Endothelial cell of umbilical vein (primary cell): ENCODE measurements at regions not wholly inside any gene's neighbourhood (a gene's known extent, or its start where the extent isn't known, plus 50 kb on each side); places are given as distances from the start of the nearest gene placed in this dataset.

Experiments
- BruUV-seq: library from RNA; stranded (reverse); fragments of 400-500 nt; replicated peaks from 2 replicates; lab custom pipeline; 2021; lab: Mats Ljungman, UMichigan
- CTCF ChIA-PET: fragments of 300-600, 350-600 bp; sonication (Branson Sonifier 250); formaldehyde crosslinking; loops from one replicate; lab custom pipeline; 2021; ENCODE audit warnings: antibody characterized with exemption, inconsistent platforms; lab: Charles Lee
- POLR2A ChIA-PET: fragments of 300-600, 350-600 bp; sonication (Branson Sonifier 250); formaldehyde crosslinking; loops from one replicate; lab custom pipeline; 2021; ENCODE audit warnings: antibody characterized with exemption, inconsistent platforms; lab: Charles Lee
- DNase-seq: peaks from one replicate; pipeline ENCODE4 v3.0.0-alpha.2; 2011; ENCODE audit warnings: low read depth, low spot score
- FAIRE-seq: peaks from 2 replicates; lab custom pipeline; 2011; peaks lifted over from hg19 to GRCh38; lab: Jason Lieb, UNC
- H2AFZ ChIP-seq: 2 replicates; pipeline ENCODE4 v1.6.0; 2012; ENCODE audit warnings: low read depth, low read length, control low read depth, inconsistent platforms
- H3K27ac ChIP-seq: 2 replicates; pipeline ENCODE4 v1.5.1; 2011; ENCODE audit warnings: low read depth, mild to moderate bottlenecking, control low read depth, low read length, moderate library complexity; ENCODE audit not compliant: insufficient read depth
- H3K27me3 ChIP-seq, 2 experiments: 2 replicates each; pipeline versions ENCODE4 v1.6.0 to v1.6.1; 2011; ENCODE audit warnings: low read length in 2 of 2, mixed read lengths in 1 of 2; ENCODE audit not compliant: control insufficient read depth in 2 of 2, insufficient read depth in 2 of 2
- H3K36me3 ChIP-seq, 2 experiments: 2 replicates in 1 of 2; 3 replicates in 1 of 2; pipeline ENCODE4 v1.5.1; 2011; ENCODE audit warnings: low read length in 2 of 2, mild to moderate bottlenecking in 1 of 2, moderate library complexity in 1 of 2; ENCODE audit not compliant: control insufficient read depth in 2 of 2, insufficient read depth in 2 of 2; ENCODE audit errors: extremely low read depth in 1 of 2
- H3K4me1 ChIP-seq: 3 replicates; pipeline ENCODE4 v1.5.1; 2011; ENCODE audit warnings: mild to moderate bottlenecking, low read length; ENCODE audit not compliant: control insufficient read depth, insufficient read depth; ENCODE audit errors: extremely low read depth
- H3K4me2 ChIP-seq: 2 replicates; pipeline ENCODE4 v1.6.1; 2011; ENCODE audit warnings: low read length, control low read depth, mixed read lengths; ENCODE audit not compliant: insufficient read depth
- H3K4me3 ChIP-seq, 3 experiments: fragments of 200-600 bp in 1 of 3; sonication (generic), shearing (Covaris generic) in 1 of 3; replicated peaks in 1 of 3; 2 replicates each; pipeline ENCODE4 v1.5.1; 2011 to 2016; ENCODE audit warnings: control low read depth in 3 of 3, low read length in 3 of 3, mild to moderate bottlenecking in 2 of 3, inconsistent platforms in 1 of 3, low read depth in 1 of 3, moderate library complexity in 1 of 3; ENCODE audit not compliant: insufficient read depth in 1 of 3
- H3K79me2 ChIP-seq: 2 replicates; pipeline ENCODE4 v1.6.0; 2012; ENCODE audit warnings: low read length, inconsistent platforms; ENCODE audit not compliant: control insufficient read depth, insufficient read depth
- H3K9ac ChIP-seq: replicated peaks from 2 replicates; pipeline ENCODE3; 2011; ENCODE audit warnings: low read length, control low read depth; ENCODE audit not compliant: insufficient read depth; ENCODE audit errors: extremely low read depth
- H3K9me1 ChIP-seq: replicated peaks from 3 replicates; pipeline ENCODE4 v1.6.0; 2011; ENCODE audit warnings: mild to moderate bottlenecking, low read length; ENCODE audit not compliant: control insufficient read depth, insufficient read depth; ENCODE audit errors: extremely low read depth
- H3K9me3 ChIP-seq: replicated peaks from 2 replicates; pipeline ENCODE4 v1.5.1; 2012; ENCODE audit warnings: low read length, inconsistent platforms; ENCODE audit not compliant: control insufficient read depth, insufficient read depth
- H4K20me1 ChIP-seq: replicated peaks from 2 replicates; pipeline ENCODE3; 2011; ENCODE audit warnings: mild to moderate bottlenecking, low read length; ENCODE audit not compliant: control insufficient read depth, insufficient read depth; ENCODE audit errors: extremely low read depth
- EZH2 ChIP-seq: IDR thresholded peaks from 2 replicates; pipeline ENCODE4 v1.6.1; 2012; ENCODE audit warnings: borderline replicate concordance, low read depth, mild to moderate bottlenecking, moderate library complexity, low read length, inconsistent platforms; ENCODE audit not compliant: severe bottlenecking
- FOS ChIP-seq: IDR thresholded peaks from 2 replicates; pipeline ENCODE4 v1.6.1; 2011; ENCODE audit warnings: mild to moderate bottlenecking, low read length, moderate library complexity, borderline replicate concordance; ENCODE audit not compliant: insufficient read depth
- GATA2 ChIP-seq: IDR thresholded peaks from 2 replicates; pipeline ENCODE4 v1.7.0; 2011; ENCODE audit warnings: low read depth, mild to moderate bottlenecking, moderate library complexity, mixed read lengths, low read length; ENCODE audit not compliant: insufficient read length, insufficient read depth
- JUN ChIP-seq: IDR thresholded peaks from 2 replicates; pipeline ENCODE4 v1.6.1; 2011; ENCODE audit warnings: borderline replicate concordance, low read depth; ENCODE audit not compliant: insufficient read length, insufficient read depth
- MYC ChIP-seq: IDR thresholded peaks from one replicate; pipeline ENCODE4 v1.6.1; 2011; ENCODE audit warnings: mild to moderate bottlenecking, low read depth, low read length
- POLR2A ChIP-seq: IDR thresholded peaks from 2 replicates; pipeline ENCODE4 v1.6.1; 2012; ENCODE audit warnings: low read depth, mild to moderate bottlenecking, control low read depth, low read length
- POLR2AphosphoS5 ChIP-seq: IDR thresholded peaks from 2 replicates; pipeline ENCODE4 v1.6.1; 2012; ENCODE audit warnings: low read depth, mild to moderate bottlenecking, control low read depth, low read length, moderate library complexity; ENCODE audit not compliant: insufficient read depth
- dilution Hi-C: fragments of 300-500 bp; cut with MboI; formaldehyde crosslinking; loops from one replicate; pipeline ENCODE4 v1.15.0; 2019; ENCODE audit warnings: low sequenced_read_pairs; ENCODE audit not compliant: extremely low pct_ligation_motif_present
- intact Hi-C: fragments of 100-400 bp; cut with micrococcal nuclease; formaldehyde crosslinking; loops from one replicate; pipeline ENCODE4 v1.10.0; 2022
- TF ChIP-seq, protein P1 (sequence below): IDR thresholded peaks from 2 replicates; pipeline ENCODE4 v1.6.1; 2011; ENCODE audit not compliant: insufficient read depth, insufficient read length
- TF ChIP-seq, protein P2 (sequence below), 2 donors: IDR thresholded peaks; 1 replicate in 1 of 2; 2 replicates in 1 of 2; pipeline ENCODE4 v1.5.1; 2011; ENCODE audit warnings: low read length in 2 of 2, mild to moderate bottlenecking in 2 of 2, moderate library complexity in 2 of 2, control low read depth in 1 of 2, inconsistent platforms in 1 of 2, low read depth in 1 of 2; ENCODE audit not compliant: insufficient read depth in 1 of 2; ENCODE audit errors: extremely low read depth in 1 of 2

DNA sequence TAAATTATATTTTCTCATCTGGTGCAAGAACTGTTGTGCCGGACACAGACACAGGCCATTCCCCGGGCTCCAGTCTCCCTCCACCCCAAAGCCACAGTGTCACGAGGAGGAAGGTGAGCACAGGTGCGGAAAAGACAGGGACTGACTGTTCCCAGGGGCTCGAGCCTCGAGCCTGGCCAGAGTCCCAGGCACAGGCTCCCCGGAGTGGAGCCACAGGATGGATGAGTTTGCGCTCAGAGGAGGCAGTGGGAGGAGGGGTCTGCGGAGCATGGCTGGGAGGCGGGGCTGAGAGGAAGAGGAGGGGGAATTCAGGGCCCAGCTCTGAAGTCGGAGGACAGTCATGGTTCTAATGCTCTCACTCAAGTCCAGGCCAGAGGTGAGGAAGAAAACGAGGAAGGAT lies 284.8 kb downstream of the SMOC2 start:
- no peaks in the 10 kb centered on the region for H3K4me1 ChIP-seq
- H3K9me3 ChIP-seq = peaks cover 4% of the 10 kb centered on the region
- no peaks in the 10 kb centered on the region for H3K79me2 ChIP-seq
- H3K4me2 ChIP-seq = no peak overlapping the region
- no peaks in the 10 kb centered on the region for H3K9me1 ChIP-seq
- no TSS peak for BruUV-seq
- H3K36me3 ChIP-seq = no peaks in the 10 kb centered on the region
- no peak overlapping the region for H3K9ac ChIP-seq
- no peak for DNase-seq
- no peak overlapping the region for H2AFZ ChIP-seq
- H3K27ac ChIP-seq = no peak overlapping the region
- POLR2A ChIA-PET = no interaction called here
- CTCF ChIA-PET = no interaction called here
- no peak for FAIRE-seq
- no peak overlapping the region for H3K4me3 ChIP-seq
- intact Hi-C loops (no loop called here), dilution Hi-C loops (no loop called here)
- H4K20me1 ChIP-seq = no peaks in the 10 kb centered on the region
- TF ChIP-seq, protein P1, sequence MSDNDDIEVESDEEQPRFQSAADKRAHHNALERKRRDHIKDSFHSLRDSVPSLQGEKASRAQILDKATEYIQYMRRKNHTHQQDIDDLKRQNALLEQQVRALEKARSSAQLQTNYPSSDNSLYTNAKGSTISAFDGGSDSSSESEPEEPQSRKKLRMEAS = no peak
- no peak for TF ChIP-seq JUN
- no peak for TF ChIP-seq POLR2A
- no peak for TF ChIP-seq POLR2AphosphoS5
- no peak for TF ChIP-seq FOS
- no peak for TF ChIP-seq EZH2
- TF ChIP-seq, protein P2, sequence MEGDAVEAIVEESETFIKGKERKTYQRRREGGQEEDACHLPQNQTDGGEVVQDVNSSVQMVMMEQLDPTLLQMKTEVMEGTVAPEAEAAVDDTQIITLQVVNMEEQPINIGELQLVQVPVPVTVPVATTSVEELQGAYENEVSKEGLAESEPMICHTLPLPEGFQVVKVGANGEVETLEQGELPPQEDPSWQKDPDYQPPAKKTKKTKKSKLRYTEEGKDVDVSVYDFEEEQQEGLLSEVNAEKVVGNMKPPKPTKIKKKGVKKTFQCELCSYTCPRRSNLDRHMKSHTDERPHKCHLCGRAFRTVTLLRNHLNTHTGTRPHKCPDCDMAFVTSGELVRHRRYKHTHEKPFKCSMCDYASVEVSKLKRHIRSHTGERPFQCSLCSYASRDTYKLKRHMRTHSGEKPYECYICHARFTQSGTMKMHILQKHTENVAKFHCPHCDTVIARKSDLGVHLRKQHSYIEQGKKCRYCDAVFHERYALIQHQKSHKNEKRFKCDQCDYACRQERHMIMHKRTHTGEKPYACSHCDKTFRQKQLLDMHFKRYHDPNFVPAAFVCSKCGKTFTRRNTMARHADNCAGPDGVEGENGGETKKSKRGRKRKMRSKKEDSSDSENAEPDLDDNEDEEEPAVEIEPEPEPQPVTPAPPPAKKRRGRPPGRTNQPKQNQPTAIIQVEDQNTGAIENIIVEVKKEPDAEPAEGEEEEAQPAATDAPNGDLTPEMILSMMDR (IDR thresholded peaks at IDR 0.05; ENCODE audit: extremely low read depth in 1 of 2, insufficient read depth in 1 of 2, low read depth in 1 of 2, low read length in 2 of 2) = no peak
- no peak for TF ChIP-seq MYC
- no peak for TF ChIP-seq GATA2
- no peaks in the 10 kb centered on the region for H3K27me3 ChIP-seq
